Thoracic aorta (tissue), 2 donors: ENCODE measurements at regions not wholly inside any gene's neighbourhood (a gene's known extent, or its start where the extent isn't known, plus 50 kb on each side); places are given as distances from the start of the nearest gene placed in this dataset.
"Not testable (repeated sequence)": the region's sequence is repeated elsewhere in the genome, so short reads cannot be mapped to it uniquely, and the experiment has no call there.

Experiments
- ATAC-seq: fragments of 150-250 bp; one replicate; pipeline ENCODE4 v1.8.0; 2017; ENCODE audit warnings: low read depth; ENCODE audit not compliant: insufficient number of reproducible peaks, low FRiP score
- DNase-seq: peaks from one replicate; pipeline ENCODE4 v3.0.0-alpha.2; 2020; ENCODE audit warnings: low spot score
- H3K27ac ChIP-seq, 2 donors: fragments of 200-600 bp; sonication (generic); 1 replicate in 1 of 2; 2 replicates in 1 of 2; pipeline ENCODE4 v1.5.1; 2016; ENCODE audit warnings: mild to moderate bottlenecking in 2 of 2, moderate library complexity in 2 of 2
- H3K27me3 ChIP-seq: fragments of 200-600 bp; sonication (generic); replicated peaks from 2 replicates; pipeline ENCODE4 v1.6.0; 2016; ENCODE audit warnings: mild to moderate bottlenecking; ENCODE audit not compliant: insufficient read depth
- H3K36me3 ChIP-seq: fragments of 200-600 bp; sonication (generic); one replicate; pipeline ENCODE4 v1.5.1; 2016
- H3K4me1 ChIP-seq, 2 donors: fragments of 200-600 bp; sonication (generic); 1 replicate in 1 of 2; 2 replicates in 1 of 2; pipeline versions ENCODE4 v1.5.1 to v1.6.0; 2016; ENCODE audit warnings: low read depth in 2 of 2, mild to moderate bottlenecking in 1 of 2; ENCODE audit not compliant: control insufficient read depth in 1 of 2
- H3K4me3 ChIP-seq: fragments of 200-600 bp; sonication (generic); 2 replicates; pipeline ENCODE4 v1.5.1; 2016; ENCODE audit warnings: mild to moderate bottlenecking
- H3K9me3 ChIP-seq: fragments of 200-600 bp; sonication (generic); 2 replicates; pipeline ENCODE4 v1.5.1; 2016
- CTCF ChIP-seq: fragments of 200-600 bp; sonication (generic); IDR thresholded peaks from one replicate; pipeline ENCODE4 v1.5.1; 2019; ENCODE audit warnings: antibody characterized with exemption

GRCh38 chr11:80281194-80281593, 840.4 kb upstream of the TENM4 start:
- no peak for DNase-seq
- Histone ChIP-seq H3K4me1 (peaks cover 0 to 8% of the 10 kb centered on the region in 2 donors), H3K27ac (no peak overlapping the region), H3K36me3 (no peaks in the 10 kb centered on the region), H3K4me3 (no peak overlapping the region), H3K27me3 (no peaks in the 10 kb centered on the region), H3K9me3 (no peaks in the 10 kb centered on the region)
- no peak for ATAC-seq
- TF ChIP-seq CTCF = no peak

- no peak for ATAC-seq
- H3K4me1 ChIP-seq = peaks cover 0 to 8% of the 10 kb centered on the region in 2 donors
- no peak overlapping the region for H3K27ac ChIP-seq
- H3K36me3 ChIP-seq = no peaks in the 10 kb centered on the region
- no peak for DNase-seq
- no peak overlapping the region for H3K4me3 ChIP-seq
- TF ChIP-seq CTCF = no peak
- no peaks in the 10 kb centered on the region for H3K9me3 ChIP-seq
- H3K27me3 ChIP-seq = no peaks in the 10 kb centered on the region
Observed at GRCh38 chr11:80280737-80281136, 839.9 kb upstream of the TENM4 start.

- Histone ChIP-seq H3K36me3 (no peaks in the 10 kb centered on the region), H3K4me1 (no peaks in the 10 kb centered on the region), H3K4me3 (no peak overlapping the region)
Observed at GRCh38 chr11:80261776-80262175, 820.9 kb upstream of the TENM4 start.

GRCh38 chr11:80257319-80258015, 816.6 kb upstream of the TENM4 start:
- not testable (repeated sequence) for H3K27ac ChIP-seq, H3K36me3 ChIP-seq, DNase-seq, H3K4me3 ChIP-seq, ATAC-seq, H3K9me3 ChIP-seq, H3K4me1 ChIP-seq, H3K27me3 ChIP-seq

More at GRCh38 chr11:80261776-80262175, 820.9 kb upstream of the TENM4 start:
- Histone ChIP-seq H3K27ac (no peak overlapping the region), H3K9me3 (no peaks in the 10 kb centered on the region), H3K27me3 (no peaks in the 10 kb centered on the region)
- TF ChIP-seq CTCF = no peak
- DNase-seq (no peak), ATAC-seq (no peak)

GRCh38 chr11:80255021-80255420, 814.2 kb upstream of the TENM4 start:
- Histone ChIP-seq H3K27ac (no peak overlapping the region), H3K4me1 (no peaks in the 10 kb centered on the region), H3K9me3 (no peaks in the 10 kb centered on the region), H3K4me3 (no peak overlapping the region), H3K36me3 (no peaks in the 10 kb centered on the region), H3K27me3 (no peaks in the 10 kb centered on the region)
- DNase-seq = no peak
- no peak for ATAC-seq
- TF ChIP-seq CTCF = no peak

- no peaks in the 10 kb centered on the region for H3K27me3 ChIP-seq
- no peaks in the 10 kb centered on the region for H3K36me3 ChIP-seq
- no peak overlapping the region for H3K4me3 ChIP-seq
- no peak overlapping the region for H3K27ac ChIP-seq
- no peaks in the 10 kb centered on the region for H3K9me3 ChIP-seq
- ATAC-seq (no peak), DNase-seq (no peak)
- no peaks in the 10 kb centered on the region for H3K4me1 ChIP-seq
- no peak for TF ChIP-seq CTCF
Observed at GRCh38 chr11:80241766-80242165, 800.9 kb upstream of the TENM4 start.
